ENCODE measurements at regions not wholly inside any gene's neighbourhood (a gene's known extent, or its start where the extent isn't known, plus 50 kb on each side); places are given as distances from the start of the nearest gene placed in this dataset.

DNA sequence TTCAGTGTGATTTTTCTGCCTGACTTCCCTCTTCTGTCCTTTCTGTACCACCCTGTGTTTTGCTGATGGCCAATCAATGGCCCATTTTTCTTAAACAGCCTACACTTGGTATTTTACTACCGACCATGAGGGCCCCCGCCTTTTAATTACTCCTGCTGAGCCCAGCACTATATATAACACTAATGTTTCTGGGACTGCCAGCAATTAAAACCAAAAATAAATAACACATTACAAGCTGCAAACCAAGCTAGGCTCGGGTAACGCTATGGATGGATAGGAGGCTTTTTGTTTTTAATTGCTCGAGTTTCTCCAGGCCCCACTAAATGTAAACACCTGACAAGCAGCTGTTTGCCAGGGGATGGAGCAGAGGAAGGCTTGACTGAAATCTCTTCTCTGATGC lies 915.4 kb upstream of the AUTS2 start:
- no peak for TF ChIP-seq EZH2 (IDR thresholded peaks at IDR 0.05; ENCODE audit: borderline replicate concordance, low read depth, low read length, poor library complexity, severe bottlenecking)
- TF ChIP-seq, protein P1, sequence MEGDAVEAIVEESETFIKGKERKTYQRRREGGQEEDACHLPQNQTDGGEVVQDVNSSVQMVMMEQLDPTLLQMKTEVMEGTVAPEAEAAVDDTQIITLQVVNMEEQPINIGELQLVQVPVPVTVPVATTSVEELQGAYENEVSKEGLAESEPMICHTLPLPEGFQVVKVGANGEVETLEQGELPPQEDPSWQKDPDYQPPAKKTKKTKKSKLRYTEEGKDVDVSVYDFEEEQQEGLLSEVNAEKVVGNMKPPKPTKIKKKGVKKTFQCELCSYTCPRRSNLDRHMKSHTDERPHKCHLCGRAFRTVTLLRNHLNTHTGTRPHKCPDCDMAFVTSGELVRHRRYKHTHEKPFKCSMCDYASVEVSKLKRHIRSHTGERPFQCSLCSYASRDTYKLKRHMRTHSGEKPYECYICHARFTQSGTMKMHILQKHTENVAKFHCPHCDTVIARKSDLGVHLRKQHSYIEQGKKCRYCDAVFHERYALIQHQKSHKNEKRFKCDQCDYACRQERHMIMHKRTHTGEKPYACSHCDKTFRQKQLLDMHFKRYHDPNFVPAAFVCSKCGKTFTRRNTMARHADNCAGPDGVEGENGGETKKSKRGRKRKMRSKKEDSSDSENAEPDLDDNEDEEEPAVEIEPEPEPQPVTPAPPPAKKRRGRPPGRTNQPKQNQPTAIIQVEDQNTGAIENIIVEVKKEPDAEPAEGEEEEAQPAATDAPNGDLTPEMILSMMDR (conservative IDR thresholded peaks at IDR 0.05; ENCODE audit: low read depth, low read length): no peak
- DNase-seq (ENCODE audit: low spot score): peak; percentile 31
- no peaks in the 10 kb centered on the region for H3K9me3 ChIP-seq (ENCODE audit: low read depth, low read length, poor library complexity, severe bottlenecking)
- ChIA-PET CTCF (no interaction called here), POLR2A (ENCODE audit: low non-redundant PET) (interaction anchor here (0.8 kb wide), 1 partner anchor 41 kb away, joined by 3 read pairs; no protein-coding TSS in a partner anchor)
- H3K36me3 ChIP-seq (ENCODE audit: insufficient read depth, low read length, poor library complexity, severe bottlenecking): no peaks in the 10 kb centered on the region
- intact Hi-C loops (cut with micrococcal nuclease; ENCODE audit: unreplicated experiment): loop anchor here (5.0 kb wide), 1 partner anchor 1359 kb away; no protein-coding TSS in a partner anchor
- no peak overlapping the region for H3K4me3 ChIP-seq (ENCODE audit: low read depth, low read length, poor library complexity, severe bottlenecking)
- BruUV-seq (replicated peaks): no TSS peak
- peaks cover 54% of the 10 kb centered on the region for H3K4me1 ChIP-seq (ENCODE audit: insufficient read depth, low read length, poor library complexity, severe bottlenecking)
- H3K27me3 ChIP-seq (replicated peaks; ENCODE audit: insufficient read depth, low read depth, low read length, poor library complexity): no peaks in the 10 kb centered on the region
- H3K27ac ChIP-seq (ENCODE audit: low read depth, low read length, poor library complexity, severe bottlenecking): peak overlapping the region; percentile 31

GRCh38 chr7:68684246-68684839 lies 913.9 kb upstream of the AUTS2 start:
- BruUV-seq (replicated peaks): no TSS peak
- DNase-seq (ENCODE audit: low spot score): peak; percentile 68
- POLR2A ChIA-PET (ENCODE audit: low non-redundant PET): no interaction called here

GRCh38 chr7:68684996-68685395 lies 913.3 kb upstream of the AUTS2 start:
- TF ChIP-seq, protein P1 (conservative IDR thresholded peaks at IDR 0.05; ENCODE audit: low read depth, low read length): no peak
- no peak for TF ChIP-seq EZH2 (IDR thresholded peaks at IDR 0.05; ENCODE audit: borderline replicate concordance, low read depth, low read length, poor library complexity, severe bottlenecking)
- H3K27ac ChIP-seq (ENCODE audit: low read depth, low read length, poor library complexity, severe bottlenecking): no peak overlapping the region
- no peaks in the 10 kb centered on the region for H3K27me3 ChIP-seq (replicated peaks; ENCODE audit: insufficient read depth, low read depth, low read length, poor library complexity)
- ChIA-PET POLR2A (ENCODE audit: low non-redundant PET) (no interaction called here), CTCF (no interaction called here)
- H3K4me3 ChIP-seq (ENCODE audit: low read depth, low read length, poor library complexity, severe bottlenecking): no peak overlapping the region
- no peaks in the 10 kb centered on the region for H3K36me3 ChIP-seq (ENCODE audit: insufficient read depth, low read length, poor library complexity, severe bottlenecking)
- intact Hi-C loops (cut with micrococcal nuclease; ENCODE audit: unreplicated experiment): loop anchor here (5.0 kb wide), 1 partner anchor 1357 kb away; no protein-coding TSS in a partner anchor
- H3K4me1 ChIP-seq (ENCODE audit: insufficient read depth, low read length, poor library complexity, severe bottlenecking): peaks cover 41% of the 10 kb centered on the region
- no peaks in the 10 kb centered on the region for H3K9me3 ChIP-seq (ENCODE audit: low read depth, low read length, poor library complexity, severe bottlenecking)
- no TSS peak for BruUV-seq (replicated peaks)
- DNase-seq (ENCODE audit: low spot score): no peak

More at GRCh38 chr7:68684246-68684839, 913.9 kb upstream of the AUTS2 start:
- peaks cover 48% of the 10 kb centered on the region for H3K4me1 ChIP-seq (ENCODE audit: insufficient read depth, low read length, poor library complexity, severe bottlenecking)
- no peak overlapping the region for H3K4me3 ChIP-seq (ENCODE audit: low read depth, low read length, poor library complexity, severe bottlenecking)
- CTCF ChIA-PET: no interaction called here
- no peak for TF ChIP-seq EZH2 (IDR thresholded peaks at IDR 0.05; ENCODE audit: borderline replicate concordance, low read depth, low read length, poor library complexity, severe bottlenecking)
- TF ChIP-seq, protein P1 (conservative IDR thresholded peaks at IDR 0.05; ENCODE audit: low read depth, low read length): no peak
- no peaks in the 10 kb centered on the region for H3K27me3 ChIP-seq (replicated peaks; ENCODE audit: insufficient read depth, low read depth, low read length, poor library complexity)
- no peaks in the 10 kb centered on the region for H3K36me3 ChIP-seq (ENCODE audit: insufficient read depth, low read length, poor library complexity, severe bottlenecking)
- no peak overlapping the region for H3K27ac ChIP-seq (ENCODE audit: low read depth, low read length, poor library complexity, severe bottlenecking)
- intact Hi-C loops (cut with micrococcal nuclease; ENCODE audit: unreplicated experiment): loop anchor here (5.0 kb wide), 1 partner anchor 1358 kb away; no protein-coding TSS in a partner anchor
- no peaks in the 10 kb centered on the region for H3K9me3 ChIP-seq (ENCODE audit: low read depth, low read length, poor library complexity, severe bottlenecking)

All from A673 (cell line).